Uterus (tissue), 2 donors: ENCODE measurements at regions not wholly inside any gene's neighbourhood (a gene's known extent, or its start where the extent isn't known, plus 50 kb on each side); places are given as distances from the start of the nearest gene placed in this dataset.

Source experiments
- POLR2A ChIP-seq, 2 donors: fragments of 450-650 bp; IDR thresholded peaks; one replicate each; pipeline ENCODE4 v1.6.1; 2016; ENCODE audit warnings: antibody characterized with exemption in 2 of 2, mild to moderate bottlenecking in 1 of 2, moderate library complexity in 1 of 2
- TF ChIP-seq, protein P1 (sequence below), 4 experiments: fragments of 200-600 bp in 2 of 4; fragments of 450-650 bp in 2 of 4; sonication (generic) in 2 of 4; IDR thresholded peaks; one replicate each; pipeline ENCODE4 v1.5.1; 2016 to 2019; ENCODE audit warnings: antibody characterized with exemption in 4 of 4, mild to moderate bottlenecking in 2 of 4, moderate library complexity in 1 of 4

DNA sequence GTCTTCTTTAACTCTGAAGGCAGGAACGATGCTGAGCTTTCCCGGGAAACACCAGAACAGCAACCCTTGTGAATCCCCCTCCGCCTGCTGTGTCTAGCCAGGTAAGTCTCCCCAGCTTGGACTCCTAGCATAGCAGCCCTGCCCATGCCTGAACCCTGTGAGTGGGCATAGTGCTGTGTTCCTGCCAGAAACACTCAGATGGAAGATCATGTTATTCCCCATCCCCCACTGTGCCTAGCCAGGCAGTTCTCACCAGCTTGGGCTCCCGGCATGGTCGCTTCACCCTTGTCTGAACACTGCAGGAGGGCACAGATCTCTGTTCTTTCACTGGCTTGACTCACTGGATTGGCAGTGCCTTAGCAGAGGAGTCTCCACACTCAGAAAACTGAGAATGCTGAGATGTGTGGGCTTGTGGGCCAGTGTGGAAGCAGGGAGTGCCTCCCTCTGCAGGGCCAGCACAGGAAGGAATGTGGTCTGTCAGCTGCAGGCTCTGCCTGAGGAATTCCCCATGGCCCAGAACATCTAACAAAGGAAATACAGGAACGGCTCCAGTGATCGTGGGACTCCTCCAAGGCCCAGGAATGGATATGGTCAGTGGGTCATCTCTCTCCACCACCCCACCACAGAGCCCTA, 440.1 kb upstream of the ADGRB3 start:
- TF ChIP-seq POLR2A (IDR thresholded peaks at IDR 0.05) = no peak
- TF ChIP-seq, protein P1, sequence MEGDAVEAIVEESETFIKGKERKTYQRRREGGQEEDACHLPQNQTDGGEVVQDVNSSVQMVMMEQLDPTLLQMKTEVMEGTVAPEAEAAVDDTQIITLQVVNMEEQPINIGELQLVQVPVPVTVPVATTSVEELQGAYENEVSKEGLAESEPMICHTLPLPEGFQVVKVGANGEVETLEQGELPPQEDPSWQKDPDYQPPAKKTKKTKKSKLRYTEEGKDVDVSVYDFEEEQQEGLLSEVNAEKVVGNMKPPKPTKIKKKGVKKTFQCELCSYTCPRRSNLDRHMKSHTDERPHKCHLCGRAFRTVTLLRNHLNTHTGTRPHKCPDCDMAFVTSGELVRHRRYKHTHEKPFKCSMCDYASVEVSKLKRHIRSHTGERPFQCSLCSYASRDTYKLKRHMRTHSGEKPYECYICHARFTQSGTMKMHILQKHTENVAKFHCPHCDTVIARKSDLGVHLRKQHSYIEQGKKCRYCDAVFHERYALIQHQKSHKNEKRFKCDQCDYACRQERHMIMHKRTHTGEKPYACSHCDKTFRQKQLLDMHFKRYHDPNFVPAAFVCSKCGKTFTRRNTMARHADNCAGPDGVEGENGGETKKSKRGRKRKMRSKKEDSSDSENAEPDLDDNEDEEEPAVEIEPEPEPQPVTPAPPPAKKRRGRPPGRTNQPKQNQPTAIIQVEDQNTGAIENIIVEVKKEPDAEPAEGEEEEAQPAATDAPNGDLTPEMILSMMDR (IDR thresholded peaks at IDR 0.05) = no peak
